IMR-90 (cell line): ENCODE measurements at regions not wholly inside any gene's neighbourhood (a gene's known extent, or its start where the extent isn't known, plus 50 kb on each side); places are given as distances from the start of the nearest gene placed in this dataset.

Experiments used
- BHLHE40 ChIP-seq: fragments of 150-350 bp; IDR thresholded peaks from 2 replicates; pipeline ENCODE4 v1.6.1; 2016; ENCODE audit warnings: mild to moderate bottlenecking, low read depth, low read length
- CEBPB ChIP-seq: IDR thresholded peaks from 2 replicates; pipeline ENCODE4 v1.6.1; 2012; ENCODE audit warnings: low read depth, low read length, improper control_type of control experiment
- CHD1 ChIP-seq: IDR thresholded peaks from 2 replicates; pipeline ENCODE4 v1.6.1; 2012; ENCODE audit warnings: low read depth, low read length, improper control_type of control experiment
- CTCF ChIP-seq: conservative IDR thresholded peaks from 2 replicates; pipeline ENCODE4 v1.5.1; 2012; ENCODE audit warnings: mild to moderate bottlenecking, low read depth, low read length, improper control_type of control experiment
- FOS ChIP-seq: fragments of 150-350 bp; IDR thresholded peaks from 2 replicates; pipeline ENCODE4 v1.6.1; 2016; ENCODE audit warnings: low read depth, low read length
- MAFK ChIP-seq: IDR thresholded peaks from 2 replicates; pipeline ENCODE4 v1.6.1; 2012; ENCODE audit warnings: low read depth, low read length, improper control_type of control experiment
- MAZ ChIP-seq: IDR thresholded peaks from 2 replicates; pipeline ENCODE4 v1.6.1; 2012; ENCODE audit warnings: low read depth, mild to moderate bottlenecking, low read length, improper control_type of control experiment, moderate library complexity, borderline replicate concordance
- POLR2A ChIP-seq: IDR thresholded peaks from 2 replicates; pipeline ENCODE4 v1.6.1; 2012; ENCODE audit warnings: mild to moderate bottlenecking, low read depth, low read length
- RAD21 ChIP-seq: IDR thresholded peaks from 2 replicates; pipeline ENCODE4 v1.6.1; 2012; ENCODE audit warnings: low read length, improper control_type of control experiment
- RCOR1 ChIP-seq: IDR thresholded peaks from 2 replicates; pipeline ENCODE4 v1.6.1; 2012; ENCODE audit warnings: mild to moderate bottlenecking, low read length, improper control_type of control experiment; ENCODE audit not compliant: insufficient replicate concordance
- RFX5 ChIP-seq: IDR thresholded peaks from 2 replicates; pipeline ENCODE4 v1.8.0; 2012; ENCODE audit warnings: low read depth, mild to moderate bottlenecking, low read length, moderate library complexity
- SMC3 ChIP-seq: fragments of 150-350 bp; IDR thresholded peaks from 2 replicates; pipeline ENCODE4 v1.6.1; 2016; ENCODE audit warnings: low read depth, mild to moderate bottlenecking, antibody characterized with exemption, low read length, moderate library complexity
- TF ChIP-seq, protein P1 (sequence below): fragments of 150-350 bp; IDR thresholded peaks from 2 replicates; pipeline ENCODE4 v1.6.1; 2016; ENCODE audit warnings: low read depth, mild to moderate bottlenecking, low read length, moderate library complexity, borderline replicate concordance
- TF ChIP-seq, protein P2 (sequence below): fragments of 150-350 bp; IDR thresholded peaks from 2 replicates; pipeline ENCODE4 v1.6.1; 2017; ENCODE audit warnings: mild to moderate bottlenecking, antibody characterized with exemption, low read length, low read depth

- TF ChIP-seq CTCF (no peak), POLR2A (no peak), RFX5 (no peak), CHD1 (no peak), MAZ (no peak), CEBPB (no peak), RAD21 (no peak), BHLHE40 (no peak), FOS (no peak), MAFK (no peak), RCOR1 (no peak), SMC3 (no peak)
- TF ChIP-seq, protein P1, sequence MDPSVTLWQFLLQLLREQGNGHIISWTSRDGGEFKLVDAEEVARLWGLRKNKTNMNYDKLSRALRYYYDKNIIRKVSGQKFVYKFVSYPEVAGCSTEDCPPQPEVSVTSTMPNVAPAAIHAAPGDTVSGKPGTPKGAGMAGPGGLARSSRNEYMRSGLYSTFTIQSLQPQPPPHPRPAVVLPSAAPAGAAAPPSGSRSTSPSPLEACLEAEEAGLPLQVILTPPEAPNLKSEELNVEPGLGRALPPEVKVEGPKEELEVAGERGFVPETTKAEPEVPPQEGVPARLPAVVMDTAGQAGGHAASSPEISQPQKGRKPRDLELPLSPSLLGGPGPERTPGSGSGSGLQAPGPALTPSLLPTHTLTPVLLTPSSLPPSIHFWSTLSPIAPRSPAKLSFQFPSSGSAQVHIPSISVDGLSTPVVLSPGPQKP: no peak
- TF ChIP-seq, protein P2, sequence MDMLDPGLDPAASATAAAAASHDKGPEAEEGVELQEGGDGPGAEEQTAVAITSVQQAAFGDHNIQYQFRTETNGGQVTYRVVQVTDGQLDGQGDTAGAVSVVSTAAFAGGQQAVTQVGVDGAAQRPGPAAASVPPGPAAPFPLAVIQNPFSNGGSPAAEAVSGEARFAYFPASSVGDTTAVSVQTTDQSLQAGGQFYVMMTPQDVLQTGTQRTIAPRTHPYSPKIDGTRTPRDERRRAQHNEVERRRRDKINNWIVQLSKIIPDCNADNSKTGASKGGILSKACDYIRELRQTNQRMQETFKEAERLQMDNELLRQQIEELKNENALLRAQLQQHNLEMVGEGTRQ: no peak
These were observed 336.5 kb downstream of the DIRAS2 start for GRCh38 chr9:90306158-90306557.
